Chondrocyte (in vitro differentiated cells): ENCODE measurements at regions not wholly inside any gene's neighbourhood (a gene's known extent, or its start where the extent isn't known, plus 50 kb on each side); places are given as distances from the start of the nearest gene placed in this dataset.

Experiments used
- DNase-seq: peaks from one replicate; pipeline ENCODE4 v3.0.0; 2021; ENCODE audit warnings: mixed read lengths, low spot score
- H3K27ac Mint-ChIP-seq: one replicate; pipeline ENCODE4 v1.8.0; 2021; ENCODE audit warnings: mild to moderate bottlenecking, moderate library complexity, mixed read lengths; ENCODE audit not compliant: unreplicated experiment
- H3K27me3 Mint-ChIP-seq: 2 replicates; pipeline ENCODE4 v1.8.0; 2021; ENCODE audit warnings: low read depth, mixed read lengths
- H3K36me3 Mint-ChIP-seq: 2 replicates; pipeline ENCODE4 v1.8.0; 2021; ENCODE audit warnings: low read depth, mixed read lengths
- H3K4me1 Mint-ChIP-seq: 2 replicates; pipeline ENCODE4 v1.8.0; 2021; ENCODE audit warnings: low read depth, mild to moderate bottlenecking, mixed read lengths
- H3K4me3 Mint-ChIP-seq: one replicate; pipeline ENCODE4 v1.8.0; 2021; ENCODE audit warnings: mild to moderate bottlenecking, moderate library complexity, mixed read lengths; ENCODE audit not compliant: unreplicated experiment
- H3K9me3 Mint-ChIP-seq: 2 replicates; pipeline ENCODE4 v1.8.0; 2021; ENCODE audit warnings: low read depth, mixed read lengths
- CTCF ChIP-seq: fragments of 200-600 bp; sonication (generic); IDR thresholded peaks from 2 replicates; pipeline ENCODE4 v1.5.0; 2021; ENCODE audit warnings: antibody characterized with exemption, mild to moderate bottlenecking, moderate library complexity

- Mint-ChIP-seq H3K4me1 (peaks cover 44% of the 10 kb centered on the region), H3K36me3 (no peaks in the 10 kb centered on the region), H3K27me3 (no peaks in the 10 kb centered on the region), H3K27ac (no peak overlapping the region), H3K4me3 (no peak overlapping the region), H3K9me3 (no peaks in the 10 kb centered on the region)
- no peak for TF ChIP-seq CTCF
- DNase-seq = peak; percentile 55
Observed at GRCh38 chr2:128394007-128394730, 75.5 kb upstream of the HS6ST1 start.

GRCh38 chr2:128395196-128395595 lies 76.5 kb upstream of the HS6ST1 start:
- peak; percentile 66 for DNase-seq
- Mint-ChIP-seq H3K27me3 (no peaks in the 10 kb centered on the region), H3K27ac (no peak overlapping the region), H3K9me3 (no peaks in the 10 kb centered on the region), H3K4me1 (peaks cover 36% of the 10 kb centered on the region), H3K36me3 (no peaks in the 10 kb centered on the region), H3K4me3 (no peak overlapping the region)
- no peak for TF ChIP-seq CTCF

GRCh38 chr2:128395640-128396499 lies 77.2 kb upstream of the HS6ST1 start:
- H3K9me3 Mint-ChIP-seq = no peaks in the 10 kb centered on the region
- peaks cover 36% of the 10 kb centered on the region for H3K4me1 Mint-ChIP-seq
- DNase-seq = peak; percentile 72
- peak overlapping the region; percentile 93 for H3K27ac Mint-ChIP-seq
- no peaks in the 10 kb centered on the region for H3K27me3 Mint-ChIP-seq
- H3K36me3 Mint-ChIP-seq = no peaks in the 10 kb centered on the region
- no peak overlapping the region for H3K4me3 Mint-ChIP-seq
- no peak for TF ChIP-seq CTCF

GRCh38 chr2:128396500-128396891 lies 77.8 kb upstream of the HS6ST1 start:
- H3K4me3 Mint-ChIP-seq = peak overlapping the region; percentile 16
- H3K9me3 Mint-ChIP-seq = no peaks in the 10 kb centered on the region
- no peaks in the 10 kb centered on the region for H3K27me3 Mint-ChIP-seq
- H3K36me3 Mint-ChIP-seq = no peaks in the 10 kb centered on the region
- TF ChIP-seq CTCF = no peak
- peak; percentile 74 for DNase-seq
- peak overlapping the region; percentile 93 for H3K27ac Mint-ChIP-seq
- H3K4me1 Mint-ChIP-seq = peaks cover 36% of the 10 kb centered on the region

GRCh38 chr2:128396946-128397345 lies 78.3 kb upstream of the HS6ST1 start:
- no peak overlapping the region for H3K4me3 Mint-ChIP-seq
- peaks cover 36% of the 10 kb centered on the region for H3K4me1 Mint-ChIP-seq
- H3K36me3 Mint-ChIP-seq = no peaks in the 10 kb centered on the region
- H3K9me3 Mint-ChIP-seq = no peaks in the 10 kb centered on the region
- H3K27ac Mint-ChIP-seq = peak overlapping the region; percentile 93
- no peak for DNase-seq
- no peaks in the 10 kb centered on the region for H3K27me3 Mint-ChIP-seq
- no peak for TF ChIP-seq CTCF
